ENCODE measurements at regions not wholly inside any gene's neighbourhood (a gene's known extent, or its start where the extent isn't known, plus 50 kb on each side); places are given as distances from the start of the nearest gene placed in this dataset.

GRCh38 chr2:12335131-12335530 is 381.6 kb upstream of the TRIB2 start:
- Histone ChIP-seq H3F3A (ENCODE audit: control insufficient read depth, insufficient read depth) (no peaks in the 10 kb centered on the region), H3K36me3 (ENCODE audit: control insufficient read depth, low read length) (no peaks in the 10 kb centered on the region), H4K20me1 (ENCODE audit: control insufficient read depth, insufficient read depth, low read depth, low read length) (no peaks in the 10 kb centered on the region), H3K9me3 (ENCODE audit: control insufficient read depth, insufficient read depth, low read length) (0 out of 2 replicates have a peak, but pooled peaks cover 3% of the 10 kb centered on the region), H3K4me2 (ENCODE audit: low read length) (no peak overlapping the region), H3K4me1 (ENCODE audit: control insufficient read depth, low read length) (no peaks in the 10 kb centered on the region), H3K27ac (ENCODE audit: low read depth, low read length) (no peak overlapping the region), H3K9me2 (replicated peaks; ENCODE audit: control insufficient read depth, low read length) (no peaks in the 10 kb centered on the region), H3K4me3 (ENCODE audit: low read length) (no peak overlapping the region), H3K27me3 (ENCODE audit: control insufficient read depth, low read length) (no peaks in the 10 kb centered on the region), H3K79me2 (ENCODE audit: control insufficient read depth, low read length) (no peaks in the 10 kb centered on the region)
- TF ChIP-seq CTCF (IDR thresholded peaks at IDR 0.05; ENCODE audit: low read depth, low read length, poor library complexity, severe bottlenecking) (no peak), EZH2phosphoT487 (IDR thresholded peaks at IDR 0.05; ENCODE audit: borderline replicate concordance, low read length) (no peak)

GRCh38 chr2:12335995-12336394 is 380.7 kb upstream of the TRIB2 start:
- no peaks in the 10 kb centered on the region for H3K79me2 ChIP-seq (ENCODE audit: control insufficient read depth, low read length)
- H4K20me1 ChIP-seq (ENCODE audit: control insufficient read depth, insufficient read depth, low read depth, low read length), result no peaks in the 10 kb centered on the region
- no peak overlapping the region for H3K27ac ChIP-seq (ENCODE audit: low read depth, low read length)
- no peaks in the 10 kb centered on the region for H3K36me3 ChIP-seq (ENCODE audit: control insufficient read depth, low read length)
- H3K4me2 ChIP-seq (ENCODE audit: low read length), result no peak overlapping the region
- H3K9me2 ChIP-seq (replicated peaks; ENCODE audit: control insufficient read depth, low read length), result no peaks in the 10 kb centered on the region
- H3K4me1 ChIP-seq (ENCODE audit: control insufficient read depth, low read length), result no peaks in the 10 kb centered on the region
- no peaks in the 10 kb centered on the region for H3F3A ChIP-seq (ENCODE audit: control insufficient read depth, insufficient read depth)
- no peaks in the 10 kb centered on the region for H3K27me3 ChIP-seq (ENCODE audit: control insufficient read depth, low read length)
- TF ChIP-seq EZH2phosphoT487 (IDR thresholded peaks at IDR 0.05; ENCODE audit: borderline replicate concordance, low read length), result no peak
- H3K4me3 ChIP-seq (ENCODE audit: low read length), result no peak overlapping the region
- H3K9me3 ChIP-seq (ENCODE audit: control insufficient read depth, insufficient read depth, low read length), result 0 out of 2 replicates have a peak, but pooled peaks cover 3% of the 10 kb centered on the region

- Histone ChIP-seq H3K4me1 (ENCODE audit: control insufficient read depth, low read length) (no peaks in the 10 kb centered on the region), H3K4me3 (ENCODE audit: low read length) (no peak overlapping the region), H3F3A (ENCODE audit: control insufficient read depth, insufficient read depth) (no peaks in the 10 kb centered on the region), H3K79me2 (ENCODE audit: control insufficient read depth, low read length) (no peaks in the 10 kb centered on the region), H3K36me3 (ENCODE audit: control insufficient read depth, low read length) (no peaks in the 10 kb centered on the region), H3K27ac (ENCODE audit: low read depth, low read length) (no peak overlapping the region), H3K27me3 (ENCODE audit: control insufficient read depth, low read length) (no peaks in the 10 kb centered on the region), H3K4me2 (ENCODE audit: low read length) (no peak overlapping the region), H4K20me1 (ENCODE audit: control insufficient read depth, insufficient read depth, low read depth, low read length) (no peaks in the 10 kb centered on the region), H3K9me2 (replicated peaks; ENCODE audit: control insufficient read depth, low read length) (no peaks in the 10 kb centered on the region), H3K9me3 (ENCODE audit: control insufficient read depth, insufficient read depth, low read length) (0 out of 2 replicates have a peak, but pooled peaks cover 3% of the 10 kb centered on the region)
- no peak for TF ChIP-seq CTCF (IDR thresholded peaks at IDR 0.05; ENCODE audit: low read depth, low read length, poor library complexity, severe bottlenecking)
- no peak for TF ChIP-seq EZH2phosphoT487 (IDR thresholded peaks at IDR 0.05; ENCODE audit: borderline replicate concordance, low read length)
These were observed 377.6 kb upstream of the TRIB2 start for GRCh38 chr2:12338946-12339697.

GRCh38 chr2:12340164-12340563 is 376.6 kb upstream of the TRIB2 start:
- Histone ChIP-seq H3K9me2 (replicated peaks; ENCODE audit: control insufficient read depth, low read length) (no peaks in the 10 kb centered on the region), H3K9me3 (ENCODE audit: control insufficient read depth, insufficient read depth, low read length) (0 out of 2 replicates have a peak, but pooled peaks cover 3% of the 10 kb centered on the region), H3K27me3 (ENCODE audit: control insufficient read depth, low read length) (no peaks in the 10 kb centered on the region), H3K4me2 (ENCODE audit: low read length) (no peak overlapping the region), H3F3A (ENCODE audit: control insufficient read depth, insufficient read depth) (no peaks in the 10 kb centered on the region), H3K36me3 (ENCODE audit: control insufficient read depth, low read length) (no peaks in the 10 kb centered on the region), H3K79me2 (ENCODE audit: control insufficient read depth, low read length) (no peaks in the 10 kb centered on the region), H3K27ac (ENCODE audit: low read depth, low read length) (no peak overlapping the region), H3K4me1 (ENCODE audit: control insufficient read depth, low read length) (no peaks in the 10 kb centered on the region), H4K20me1 (ENCODE audit: control insufficient read depth, insufficient read depth, low read depth, low read length) (no peaks in the 10 kb centered on the region), H3K4me3 (ENCODE audit: low read length) (no peak overlapping the region)
- no peak for TF ChIP-seq EZH2phosphoT487 (IDR thresholded peaks at IDR 0.05; ENCODE audit: borderline replicate concordance, low read length)
- TF ChIP-seq CTCF (IDR thresholded peaks at IDR 0.05; ENCODE audit: low read depth, low read length, poor library complexity, severe bottlenecking), result no peak
